HG03571 (cell line): ENCODE measurements at regions not wholly inside any gene's neighbourhood (a gene's known extent, or its start where the extent isn't known, plus 50 kb on each side); places are given as distances from the start of the nearest gene placed in this dataset.

Experiments
- ATAC-seq: cut with Tn5 transposase; IDR thresholded peaks from one replicate; pipeline ENCODE4 v1.9.1; 2021; ENCODE audit not compliant: unreplicated experiment

DNA sequence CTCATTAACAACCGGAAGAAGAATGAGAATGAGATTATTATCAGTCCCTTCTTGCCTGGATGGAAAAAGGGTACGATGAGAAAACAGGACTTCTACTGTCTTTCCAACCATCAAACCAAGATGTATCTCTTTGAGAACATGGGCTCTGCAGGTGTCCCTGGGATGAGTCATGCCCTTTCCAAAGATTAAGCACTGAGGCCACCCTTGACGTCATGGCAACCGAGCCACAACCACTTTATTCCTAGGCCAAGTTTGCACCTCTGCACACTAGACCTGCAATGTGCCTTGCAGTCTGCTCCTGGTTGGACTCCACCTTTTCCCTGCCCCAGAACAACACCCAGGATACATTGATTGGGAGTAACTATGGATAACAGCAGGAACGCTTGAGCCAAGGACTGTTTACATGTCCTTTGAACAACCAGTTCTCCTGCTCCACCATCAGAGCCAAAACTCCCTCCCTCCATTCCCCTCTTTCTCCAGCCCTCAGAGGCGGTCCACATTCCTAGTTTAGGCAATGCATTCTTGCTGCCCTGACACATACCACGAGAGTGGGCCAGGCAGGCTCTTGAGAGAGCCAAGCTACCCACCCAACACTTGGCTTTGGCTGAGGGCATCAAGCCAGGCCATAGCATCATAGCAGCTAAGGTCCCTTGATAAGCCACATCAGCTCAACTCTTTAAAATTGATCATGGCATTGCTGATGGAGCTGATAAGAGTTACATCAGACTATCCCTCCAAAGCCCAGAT lies 310.7 kb downstream of the TNS1 start:
- no peak for ATAC-seq

DNA sequence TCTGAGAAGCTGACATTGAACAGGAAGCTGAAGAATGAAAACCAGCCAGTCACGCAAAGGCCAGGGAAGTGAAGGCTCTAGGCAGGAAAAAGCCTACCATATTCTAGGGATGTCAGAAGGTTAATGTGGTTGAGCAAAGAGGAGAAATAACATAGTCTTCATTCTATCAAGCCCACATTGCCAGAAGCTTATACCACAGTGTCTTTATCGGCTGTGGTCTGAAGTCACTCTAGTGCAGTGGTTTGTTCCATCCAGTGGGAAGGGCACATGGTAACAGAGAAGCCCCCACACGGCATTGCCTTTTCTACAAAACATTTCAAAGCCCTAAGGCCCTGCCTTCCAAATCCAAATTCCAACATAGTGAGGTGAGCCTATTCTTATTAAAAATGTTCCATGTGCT lies 311.3 kb downstream of the TNS1 start:
- no peak for ATAC-seq

DNA sequence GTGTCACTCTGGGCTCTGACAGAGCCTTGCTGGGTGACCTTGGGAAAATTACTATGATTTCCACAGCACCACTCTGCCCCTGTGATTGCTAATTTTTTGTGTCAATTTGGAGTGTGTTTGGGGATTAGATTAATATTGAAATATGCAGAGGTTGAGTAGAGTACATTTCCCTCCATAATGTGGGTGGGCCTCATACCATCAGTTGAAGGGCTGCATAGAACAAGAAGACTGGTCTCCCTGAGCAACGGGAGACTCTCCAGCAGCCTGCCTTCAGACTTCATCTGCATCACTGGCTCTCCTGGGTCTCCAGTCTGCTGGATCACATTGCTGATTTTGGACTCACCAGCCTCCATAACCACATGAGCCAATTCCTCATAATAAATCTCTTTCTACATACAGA lies 313.7 kb downstream of the TNS1 start:
- ATAC-seq: no peak

DNA sequence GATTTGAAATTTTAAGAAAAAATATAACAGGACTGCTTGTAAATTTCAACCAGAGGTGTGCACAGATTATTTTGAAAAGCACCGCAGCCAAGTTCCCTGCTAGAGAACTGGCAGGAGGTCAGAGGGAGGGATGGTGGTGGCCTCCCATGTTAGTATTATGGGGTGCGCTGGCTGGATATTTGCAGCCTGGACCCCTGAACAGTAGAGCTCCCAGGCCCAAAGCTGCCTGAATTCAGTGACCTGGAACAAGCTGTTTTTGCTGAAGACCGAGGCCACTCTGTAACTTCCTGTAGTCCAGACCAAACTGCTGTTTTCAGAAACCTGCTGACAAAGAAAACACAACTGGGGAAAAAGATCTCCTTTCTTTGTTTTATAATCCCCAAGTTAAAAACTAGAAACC lies 314.3 kb downstream of the TNS1 start:
- ATAC-seq: no peak

- ATAC-seq: no peak
Measured at GRCh38 chr2:217687771-217688170, 315.0 kb downstream of the TNS1 start.

- no peak for ATAC-seq
Measured at GRCh38 chr2:217685255-217685605, 317.6 kb downstream of the TNS1 start.

DNA sequence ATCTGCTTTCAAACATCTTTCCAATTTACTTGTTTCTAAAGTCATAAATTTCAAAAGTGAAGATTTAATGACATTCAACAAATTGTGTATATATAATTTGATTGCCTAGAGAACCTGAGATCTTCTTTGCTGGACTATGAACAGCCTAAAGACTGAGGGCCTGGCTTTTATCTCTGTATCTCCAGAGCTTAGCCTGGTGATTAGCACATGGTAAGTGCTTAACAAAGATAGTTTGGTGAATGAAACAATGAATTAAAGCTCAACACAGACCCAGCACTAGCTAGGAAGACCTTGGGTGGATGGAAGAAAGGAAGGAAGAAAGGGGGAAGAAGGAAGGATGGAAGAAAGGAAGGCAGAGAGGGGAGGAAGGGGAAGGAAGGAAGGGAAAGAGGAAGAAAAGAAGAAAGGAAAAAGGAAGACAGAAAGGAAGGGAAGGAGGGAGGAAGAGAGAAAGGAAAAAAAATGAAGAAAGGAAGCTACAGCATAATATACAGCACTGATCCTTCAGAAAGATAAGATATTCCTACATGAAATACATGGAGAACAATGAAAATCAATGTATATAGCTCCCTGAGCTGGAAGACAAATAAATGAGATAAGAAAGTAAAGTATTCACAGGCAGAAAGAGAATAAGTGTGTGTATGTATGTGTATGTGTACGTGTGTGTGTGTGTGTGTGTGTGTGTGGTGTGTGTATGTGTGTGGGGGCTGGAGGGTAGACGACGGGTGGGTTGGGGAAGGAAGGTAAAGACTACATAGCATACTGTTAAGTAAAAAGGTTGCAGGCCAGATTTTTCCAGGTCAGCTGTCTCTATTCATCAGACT lies 318.2 kb downstream of the TNS1 start:
- ATAC-seq: no peak

DNA sequence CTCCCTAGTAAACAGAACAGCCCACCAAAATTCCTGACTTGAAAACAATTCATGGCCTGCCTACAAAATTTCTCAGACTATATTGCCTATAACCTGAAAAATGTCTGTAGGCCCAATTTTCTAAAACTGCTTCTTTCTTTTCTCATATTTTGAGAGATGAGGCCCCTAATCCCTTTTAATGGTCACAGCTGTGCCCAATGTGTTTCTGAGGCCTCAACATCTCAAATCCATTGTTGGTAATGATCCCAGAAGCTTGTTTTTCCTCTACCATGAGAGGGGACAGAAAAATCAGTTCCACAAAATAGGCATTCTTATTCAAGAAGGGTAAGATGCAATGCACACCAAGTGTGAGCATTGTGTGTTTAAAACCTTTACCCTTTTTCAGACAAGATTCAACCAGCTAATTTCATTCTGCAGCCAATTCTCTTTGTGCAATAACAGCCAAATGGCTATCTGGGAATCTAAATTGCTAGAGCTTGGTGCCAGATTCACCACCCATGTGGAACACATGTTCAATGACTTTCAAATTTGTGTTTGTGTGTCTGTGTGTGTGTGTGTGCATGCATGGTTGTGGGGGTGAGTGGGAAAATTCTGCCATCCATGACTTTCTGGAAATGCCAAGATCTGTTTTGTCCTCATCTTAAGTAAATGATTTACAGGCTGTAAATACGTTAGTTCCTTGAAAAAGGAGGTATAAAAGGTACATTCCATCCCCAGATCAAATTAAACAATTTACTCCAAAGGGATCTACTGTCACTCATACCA lies 319.5 kb downstream of the TNS1 start:
- no peak for ATAC-seq

DNA sequence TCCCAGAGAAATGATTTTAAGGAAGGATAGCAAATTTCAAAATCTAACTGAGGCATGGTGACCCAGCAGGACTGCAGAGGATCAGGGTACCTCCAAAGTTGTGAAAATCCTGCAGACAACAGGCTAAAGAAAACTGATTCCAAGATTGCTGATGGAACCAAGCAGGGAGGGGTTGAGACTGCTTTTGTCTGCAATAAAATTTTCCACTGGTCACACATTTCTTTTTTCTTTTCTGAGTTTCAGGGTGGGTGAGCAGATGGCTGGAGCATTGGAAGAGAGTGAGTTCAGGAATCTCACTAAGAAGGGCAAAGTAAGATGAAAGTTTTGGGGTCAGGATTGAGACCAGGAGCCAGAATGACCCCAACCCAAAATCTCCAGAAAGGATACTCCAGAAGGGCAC lies 321.0 kb downstream of the TNS1 start:
- ATAC-seq: no peak

DNA sequence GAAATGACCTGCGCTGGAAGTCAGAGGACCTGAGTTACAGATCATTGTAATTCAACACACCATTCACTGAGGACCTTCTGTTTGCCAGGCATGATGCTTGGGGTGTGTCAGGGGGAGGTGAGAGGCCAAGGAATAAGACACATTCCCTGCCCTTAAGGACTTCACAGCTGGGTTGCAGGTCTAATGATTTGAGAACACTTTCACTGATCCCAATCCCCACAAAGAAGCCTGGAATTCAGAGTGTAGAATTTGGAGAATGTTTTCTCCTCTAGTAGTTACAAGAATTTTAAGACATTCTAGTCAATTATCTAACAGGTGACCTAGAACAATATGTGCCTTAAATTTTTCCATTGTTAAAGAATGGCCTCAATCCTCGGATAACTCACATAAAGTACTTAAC lies 322.4 kb downstream of the TNS1 start:
- no peak for ATAC-seq

DNA sequence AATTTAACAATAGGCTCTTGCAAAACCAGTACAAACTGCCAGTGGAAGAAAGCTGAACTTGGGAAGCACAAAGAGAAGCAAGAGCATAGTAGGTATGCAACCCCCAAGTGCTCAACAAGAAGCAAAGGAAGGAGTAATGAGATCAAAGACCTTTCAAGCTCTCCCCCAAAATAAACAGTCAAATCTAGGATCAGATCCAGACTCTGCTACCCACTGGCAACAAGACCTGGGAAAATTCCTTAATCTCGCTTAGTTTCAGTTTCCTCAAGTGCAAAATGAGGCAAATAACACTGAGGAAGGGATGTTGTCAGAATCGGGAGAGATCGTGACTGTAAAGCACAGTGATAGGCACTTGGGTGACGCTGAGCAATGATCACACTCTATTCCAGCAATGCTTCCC lies 329.2 kb downstream of the TNS1 start:
- ATAC-seq: no peak

DNA sequence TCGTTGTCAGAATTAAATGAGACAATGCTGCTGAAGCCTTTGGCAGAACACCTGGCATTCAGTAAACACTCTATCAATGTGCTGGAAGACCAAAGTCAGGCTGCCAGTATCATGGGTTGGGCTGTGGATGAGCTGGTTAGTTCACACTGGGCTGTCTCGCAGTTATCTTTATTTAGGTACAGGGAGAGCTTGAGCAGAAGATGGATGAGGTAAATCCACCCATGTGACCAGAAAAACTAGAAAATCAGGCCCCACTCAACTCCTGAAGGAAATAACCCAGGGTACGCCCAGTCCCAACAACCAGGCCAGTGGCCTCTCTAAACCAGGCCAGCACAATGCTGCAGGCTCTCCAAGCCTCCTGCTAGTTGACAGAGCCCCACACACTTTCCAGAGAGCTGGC lies 330.3 kb downstream of the TNS1 start:
- no peak for ATAC-seq

- no peak for ATAC-seq
Measured at GRCh38 chr2:217671871-217672270, 330.9 kb downstream of the TNS1 start.

DNA sequence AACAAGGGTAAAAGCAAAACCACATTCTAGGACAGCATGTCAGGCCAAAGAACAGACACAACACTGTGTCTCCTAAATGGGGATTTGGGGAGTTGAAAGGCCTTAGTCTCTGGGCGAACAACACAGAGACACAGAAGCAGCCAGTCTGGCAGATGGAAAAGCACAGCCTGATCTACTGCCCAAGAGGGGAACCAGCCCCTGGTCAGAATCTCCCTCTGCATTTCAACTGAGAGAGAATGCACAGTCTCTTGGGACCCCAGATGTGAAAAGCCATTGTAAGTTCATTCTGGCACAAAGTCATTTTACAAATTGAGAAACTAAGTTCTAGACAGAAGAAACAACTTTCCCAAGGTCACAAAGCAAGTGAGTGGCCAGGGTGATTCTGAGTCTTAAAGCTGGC lies 331.7 kb downstream of the TNS1 start:
- ATAC-seq: no peak

DNA sequence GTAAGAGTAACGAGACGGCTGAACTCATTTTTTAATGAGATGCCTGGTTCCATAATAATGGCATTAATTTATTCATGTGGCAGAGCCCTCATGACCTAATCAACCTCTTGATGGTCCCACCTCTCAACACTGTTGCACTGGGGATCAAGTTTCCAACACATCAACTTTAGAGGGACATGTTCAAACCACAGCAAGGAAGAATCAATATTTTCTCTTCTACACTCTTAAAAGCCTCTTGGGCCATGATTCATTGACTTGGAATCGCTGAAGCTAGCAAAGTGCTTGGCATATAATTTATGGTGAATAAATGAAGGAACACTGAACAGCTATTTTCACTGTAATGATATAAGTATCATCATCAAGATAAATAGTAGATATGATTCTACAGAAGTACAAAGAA lies 333.0 kb downstream of the TNS1 start:
- no peak for ATAC-seq

DNA sequence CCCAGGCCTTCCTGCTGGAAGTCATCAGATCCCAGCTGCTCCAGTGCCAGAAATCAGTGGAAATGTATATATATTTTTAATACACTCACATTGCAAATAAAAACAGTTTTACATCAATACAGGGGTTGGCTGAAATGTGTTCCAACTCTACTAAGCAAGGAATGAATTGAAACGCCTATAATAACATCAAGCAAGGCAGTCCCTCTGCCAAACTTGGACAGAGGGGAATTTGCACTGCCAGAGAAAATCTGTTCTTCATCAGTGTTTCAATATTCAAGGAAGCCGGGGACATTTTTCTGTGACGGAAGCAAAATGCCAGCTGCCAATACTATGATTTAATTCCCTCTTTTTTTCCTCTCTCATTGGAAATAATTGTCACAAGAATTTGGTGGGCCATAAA lies 335.3 kb downstream of the TNS1 start:
- no peak for ATAC-seq

DNA sequence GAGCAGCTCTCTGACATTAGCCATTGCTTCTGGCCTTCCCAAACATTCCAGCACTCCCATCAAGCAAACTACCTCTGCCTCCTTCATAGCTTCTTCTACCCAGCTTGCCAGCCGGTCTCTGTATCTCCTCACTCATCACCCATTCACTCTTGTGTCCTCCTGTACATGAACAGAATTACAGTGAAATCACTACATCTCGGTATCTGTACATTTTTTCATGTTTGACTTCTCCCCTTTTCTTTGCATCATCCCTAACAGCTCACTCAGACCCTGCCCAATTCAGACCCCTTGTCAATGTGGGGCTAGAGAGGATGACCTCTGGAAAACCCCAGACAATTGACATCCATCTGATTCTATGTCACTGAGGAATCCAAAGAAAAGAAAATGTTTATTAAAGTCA lies 335.8 kb downstream of the TNS1 start:
- no peak for ATAC-seq

DNA sequence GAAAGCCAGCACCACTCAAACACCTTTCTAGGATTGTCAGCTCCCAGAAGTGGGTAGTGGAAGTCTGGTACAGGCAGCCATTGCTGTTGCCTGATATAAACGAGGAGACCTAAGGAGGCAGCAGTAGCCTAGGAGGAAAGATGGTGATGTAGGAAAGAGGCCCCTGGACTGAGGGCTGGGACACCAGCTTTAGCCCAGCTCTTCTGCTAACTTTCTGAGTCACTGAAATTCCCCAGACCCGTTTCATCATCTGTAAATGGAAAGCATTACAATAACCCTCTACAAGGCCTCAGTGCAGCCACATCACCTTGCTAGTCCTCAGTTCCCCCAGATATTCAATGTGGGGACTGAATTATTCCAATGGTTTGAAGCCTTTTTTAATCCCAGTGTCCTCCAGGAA lies 336.5 kb downstream of the TNS1 start:
- no peak for ATAC-seq

DNA sequence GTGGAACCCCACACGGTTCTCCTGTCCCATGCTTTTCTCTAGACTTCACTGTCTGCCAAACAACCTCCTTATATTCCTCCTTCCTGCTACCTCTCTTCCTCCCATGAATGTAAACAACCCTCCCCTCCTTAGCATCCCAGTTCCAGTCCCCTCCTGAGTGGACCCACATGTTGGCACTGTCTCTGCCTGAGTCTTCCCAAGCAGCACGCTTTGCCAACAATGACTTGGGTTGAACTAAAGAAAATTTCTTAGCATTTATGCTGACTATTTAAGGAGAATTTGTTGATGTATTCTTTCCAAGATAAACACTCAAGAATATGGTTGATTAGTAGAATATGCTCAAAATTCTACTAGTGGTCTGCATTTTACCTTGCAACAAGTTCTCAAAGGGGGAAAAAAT lies 338.0 kb downstream of the TNS1 start:
- no peak for ATAC-seq

DNA sequence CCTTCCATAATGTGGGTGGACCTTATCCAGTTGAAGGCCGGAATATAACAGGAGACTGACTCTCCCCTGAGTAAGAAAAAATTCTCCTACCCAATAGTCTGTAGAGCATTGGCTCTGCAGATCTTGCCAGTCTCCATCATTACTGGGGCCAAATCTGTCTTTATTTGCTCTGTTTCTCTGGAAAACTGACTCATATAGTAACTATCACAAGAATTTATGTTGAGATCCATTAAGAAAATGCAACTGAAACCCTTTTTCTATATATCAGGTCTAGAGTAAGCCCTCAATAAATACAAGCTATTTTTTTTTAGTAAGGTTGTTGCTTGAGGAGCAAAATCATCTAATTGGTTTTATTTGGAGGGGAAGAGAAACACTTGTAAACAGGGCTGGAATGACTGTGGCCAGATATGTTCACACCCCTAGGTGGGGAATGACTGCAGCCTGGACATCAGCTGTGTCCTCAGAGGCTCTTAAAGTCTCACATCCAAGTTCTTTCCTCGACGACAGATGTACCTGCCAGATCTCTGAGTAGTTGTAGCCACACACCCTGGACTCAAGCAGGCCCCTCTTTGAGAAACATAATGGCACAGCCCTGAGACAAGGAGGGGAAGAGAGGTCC lies 339.7 kb downstream of the TNS1 start:
- no peak for ATAC-seq

GRCh38 chr2:217661378-217661777 lies 341.4 kb downstream of the TNS1 start:
- no peak for ATAC-seq

DNA sequence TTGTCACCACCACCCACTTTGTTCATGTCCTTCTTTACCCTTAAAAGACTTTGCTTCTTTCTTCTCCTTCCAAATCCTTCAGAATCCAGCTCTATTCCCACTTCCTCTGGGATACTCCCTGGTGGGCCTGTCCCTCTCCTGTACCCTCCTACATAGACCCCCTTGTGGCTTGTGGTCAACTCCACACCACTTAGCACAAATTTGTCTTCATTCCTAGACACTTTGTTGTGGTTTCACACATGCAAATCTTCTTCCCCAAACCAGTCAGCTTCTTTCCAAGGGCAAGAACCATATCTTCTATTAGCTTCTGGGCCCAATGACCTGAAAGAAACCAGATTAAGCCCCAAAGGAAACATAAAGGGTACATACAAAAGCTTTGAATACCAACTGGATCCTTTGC lies 342.4 kb downstream of the TNS1 start:
- no peak for ATAC-seq
